ENCODE measurements at regions not wholly inside any gene's neighbourhood (a gene's known extent, or its start where the extent isn't known, plus 50 kb on each side); places are given as distances from the start of the nearest gene placed in this dataset.

GRCh38 chr1:55572878-55573734 is 357.9 kb upstream of the USP24 start:
- CTCF ChIA-PET: no interaction called here
- no peak for DNase-seq (ENCODE audit: low read depth, low spot score)
- no peak overlapping the region for H3K4me3 ChIP-seq (ENCODE audit: low read depth, low read length)
- no peak for TF ChIP-seq CTCF (IDR thresholded peaks at IDR 0.05; ENCODE audit: insufficient read depth, low read length, missing control alignments)
- POLR2A ChIA-PET: no interaction called here

GRCh38 chr1:55571767-55572166 is 356.6 kb upstream of the USP24 start:
- POLR2A ChIA-PET: no interaction called here
- CTCF ChIA-PET: no interaction called here

GRCh38 chr1:55569417-55569816 is 354.3 kb upstream of the USP24 start:
- CTCF ChIA-PET: no interaction called here

More at GRCh38 chr1:55571767-55572166, 356.6 kb upstream of the USP24 start:
- DNase-seq (ENCODE audit: low read depth, low spot score): no peak
- TF ChIP-seq CTCF (IDR thresholded peaks at IDR 0.05; ENCODE audit: insufficient read depth, low read length, missing control alignments): no peak
- no peak overlapping the region for H3K4me3 ChIP-seq (ENCODE audit: low read depth, low read length)

GRCh38 chr1:55568732-55569131 is 353.6 kb upstream of the USP24 start:
- ChIA-PET CTCF (no interaction called here), POLR2A (no interaction called here)
- TF ChIP-seq CTCF (IDR thresholded peaks at IDR 0.05; ENCODE audit: insufficient read depth, low read length, missing control alignments): no peak
- DNase-seq (ENCODE audit: low read depth, low spot score): no peak
- no peak overlapping the region for H3K4me3 ChIP-seq (ENCODE audit: low read depth, low read length)

More at GRCh38 chr1:55569417-55569816, 354.3 kb upstream of the USP24 start:
- POLR2A ChIA-PET: no interaction called here
- H3K4me3 ChIP-seq (ENCODE audit: low read depth, low read length): no peak overlapping the region
- DNase-seq (ENCODE audit: low read depth, low spot score): no peak
- no peak for TF ChIP-seq CTCF (IDR thresholded peaks at IDR 0.05; ENCODE audit: insufficient read depth, low read length, missing control alignments)

- ChIA-PET POLR2A (no interaction called here), CTCF (no interaction called here)
- DNase-seq (ENCODE audit: low read depth, low spot score): no peak
- no peak overlapping the region for H3K4me3 ChIP-seq (ENCODE audit: low read depth, low read length)
- TF ChIP-seq CTCF (IDR thresholded peaks at IDR 0.05; ENCODE audit: insufficient read depth, low read length, missing control alignments): no peak
Observed at GRCh38 chr1:55560266-55560665, 345.1 kb upstream of the USP24 start.

- CTCF ChIA-PET: no interaction called here
- TF ChIP-seq CTCF (IDR thresholded peaks at IDR 0.05; ENCODE audit: insufficient read depth, low read length, missing control alignments): no peak
Observed at GRCh38 chr1:55559842-55560241, 344.7 kb upstream of the USP24 start.

More at GRCh38 chr1:55559842-55560241, 344.7 kb upstream of the USP24 start:
- POLR2A ChIA-PET: no interaction called here
- no peak for DNase-seq (ENCODE audit: low read depth, low spot score)
- no peak overlapping the region for H3K4me3 ChIP-seq (ENCODE audit: low read depth, low read length)

Data from AG04449 (cell line).